ENCODE measurements at regions not wholly inside any gene's neighbourhood (a gene's known extent, or its start where the extent isn't known, plus 50 kb on each side); places are given as distances from the start of the nearest gene placed in this dataset.

DNA sequence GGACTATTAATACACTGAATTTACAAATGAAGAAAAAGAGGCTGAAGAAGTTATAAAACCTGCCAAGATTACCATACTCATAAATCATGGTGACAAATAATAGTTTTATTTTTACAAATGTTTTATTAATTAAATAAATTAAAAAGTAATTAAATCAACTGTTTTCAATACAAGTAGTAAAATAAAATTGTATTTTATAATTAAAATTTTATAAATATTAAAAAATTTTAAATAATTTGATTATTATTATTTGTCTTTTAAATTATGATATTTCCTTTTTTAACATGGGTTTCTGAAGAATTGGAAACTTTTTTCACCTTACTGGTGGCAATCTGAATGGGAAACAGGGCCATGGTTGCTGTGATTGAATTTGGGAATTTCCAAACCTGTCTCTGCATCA is 177.3 kb upstream of the TSHZ2 start:
- Histone ChIP-seq H3K4me3 (no peak overlapping the region), H3K4me1 (replicated peaks; ENCODE audit: insufficient read depth) (no peaks in the 10 kb centered on the region), H3K9me3 (ENCODE audit: insufficient read depth, low read depth) (no peaks in the 10 kb centered on the region), H3K9me2 (ENCODE audit: insufficient read depth) (no peaks in the 10 kb centered on the region), H4K20me1 (ENCODE audit: insufficient read depth) (no peaks in the 10 kb centered on the region), H3K79me2 (ENCODE audit: low read depth) (no peaks in the 10 kb centered on the region), H3K27ac (no peak overlapping the region), H3K36me3 (ENCODE audit: low read depth) (no peaks in the 10 kb centered on the region), H3K27me3 (ENCODE audit: insufficient read depth, low read depth) (peaks cover 16% of the 10 kb centered on the region; the same call in 1 of the 2 replicates), H3K4me2 (no peak overlapping the region), H2AFZ (no peak overlapping the region), H3F3A (ENCODE audit: insufficient read depth, low read depth) (no peaks in the 10 kb centered on the region)
- TF ChIP-seq, protein P1, sequence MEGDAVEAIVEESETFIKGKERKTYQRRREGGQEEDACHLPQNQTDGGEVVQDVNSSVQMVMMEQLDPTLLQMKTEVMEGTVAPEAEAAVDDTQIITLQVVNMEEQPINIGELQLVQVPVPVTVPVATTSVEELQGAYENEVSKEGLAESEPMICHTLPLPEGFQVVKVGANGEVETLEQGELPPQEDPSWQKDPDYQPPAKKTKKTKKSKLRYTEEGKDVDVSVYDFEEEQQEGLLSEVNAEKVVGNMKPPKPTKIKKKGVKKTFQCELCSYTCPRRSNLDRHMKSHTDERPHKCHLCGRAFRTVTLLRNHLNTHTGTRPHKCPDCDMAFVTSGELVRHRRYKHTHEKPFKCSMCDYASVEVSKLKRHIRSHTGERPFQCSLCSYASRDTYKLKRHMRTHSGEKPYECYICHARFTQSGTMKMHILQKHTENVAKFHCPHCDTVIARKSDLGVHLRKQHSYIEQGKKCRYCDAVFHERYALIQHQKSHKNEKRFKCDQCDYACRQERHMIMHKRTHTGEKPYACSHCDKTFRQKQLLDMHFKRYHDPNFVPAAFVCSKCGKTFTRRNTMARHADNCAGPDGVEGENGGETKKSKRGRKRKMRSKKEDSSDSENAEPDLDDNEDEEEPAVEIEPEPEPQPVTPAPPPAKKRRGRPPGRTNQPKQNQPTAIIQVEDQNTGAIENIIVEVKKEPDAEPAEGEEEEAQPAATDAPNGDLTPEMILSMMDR (conservative IDR thresholded peaks at IDR 0.05): no peak
- TF ChIP-seq EZH2 (IDR thresholded peaks at IDR 0.05; ENCODE audit: low read depth): no peak
- CTCF ChIA-PET: no interaction called here
- POLR2A ChIA-PET (ENCODE audit: unreplicated experiment): no interaction called here
- no TSS peak for BruUV-seq (replicated peaks)
- no peak for DNase-seq
- intact Hi-C loops (cut with micrococcal nuclease; ENCODE audit: unreplicated experiment): no loop called here

DNA sequence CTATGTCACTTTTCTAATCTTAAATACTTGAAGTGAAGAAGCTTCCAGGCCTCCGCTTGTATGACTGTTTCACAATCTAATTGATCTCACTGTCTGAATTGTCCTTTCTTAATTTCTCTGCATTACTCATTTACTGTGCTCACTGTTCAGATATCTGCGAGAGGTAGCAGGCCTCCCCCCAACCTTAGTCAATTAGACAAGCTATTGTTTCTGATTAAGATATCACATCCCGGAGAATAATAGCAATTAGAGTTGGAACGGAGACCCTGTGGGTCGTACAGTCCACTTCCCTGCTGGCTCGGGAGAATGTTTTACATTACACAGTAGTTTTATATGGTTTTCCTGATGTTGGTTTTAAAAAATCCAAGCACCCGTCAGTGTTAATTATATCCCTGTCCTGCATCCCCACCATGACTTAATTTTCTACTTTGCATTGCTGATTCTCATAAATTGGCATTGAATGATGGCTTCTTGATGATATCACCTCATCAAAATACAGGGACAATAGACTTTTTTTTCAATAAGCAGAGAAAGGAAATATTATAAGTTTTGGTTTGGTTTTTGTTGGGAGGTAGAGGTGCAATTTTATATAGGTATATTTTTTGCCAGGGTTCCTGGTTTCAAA is 178.7 kb upstream of the TSHZ2 start:
- intact Hi-C loops (cut with micrococcal nuclease; ENCODE audit: unreplicated experiment): no loop called here
- Histone ChIP-seq H3K9me3 (ENCODE audit: insufficient read depth, low read depth) (no peaks in the 10 kb centered on the region), H3K27me3 (ENCODE audit: insufficient read depth, low read depth) (peaks cover 28% of the 10 kb centered on the region; the same call in 1 of the 2 replicates), H3K79me2 (ENCODE audit: low read depth) (no peaks in the 10 kb centered on the region), H4K20me1 (ENCODE audit: insufficient read depth) (no peaks in the 10 kb centered on the region), H3K4me1 (replicated peaks; ENCODE audit: insufficient read depth) (no peaks in the 10 kb centered on the region), H3K4me3 (no peak overlapping the region), H3F3A (ENCODE audit: insufficient read depth, low read depth) (no peaks in the 10 kb centered on the region), H3K9me2 (ENCODE audit: insufficient read depth) (no peaks in the 10 kb centered on the region), H3K27ac (no peak overlapping the region), H3K4me2 (no peak overlapping the region), H3K36me3 (ENCODE audit: low read depth) (no peaks in the 10 kb centered on the region), H2AFZ (no peak overlapping the region)
- no peak for DNase-seq
- CTCF ChIA-PET: no interaction called here
- POLR2A ChIA-PET (ENCODE audit: unreplicated experiment): no interaction called here
- TF ChIP-seq, protein P1 (conservative IDR thresholded peaks at IDR 0.05): no peak
- no TSS peak for BruUV-seq (replicated peaks)

DNA sequence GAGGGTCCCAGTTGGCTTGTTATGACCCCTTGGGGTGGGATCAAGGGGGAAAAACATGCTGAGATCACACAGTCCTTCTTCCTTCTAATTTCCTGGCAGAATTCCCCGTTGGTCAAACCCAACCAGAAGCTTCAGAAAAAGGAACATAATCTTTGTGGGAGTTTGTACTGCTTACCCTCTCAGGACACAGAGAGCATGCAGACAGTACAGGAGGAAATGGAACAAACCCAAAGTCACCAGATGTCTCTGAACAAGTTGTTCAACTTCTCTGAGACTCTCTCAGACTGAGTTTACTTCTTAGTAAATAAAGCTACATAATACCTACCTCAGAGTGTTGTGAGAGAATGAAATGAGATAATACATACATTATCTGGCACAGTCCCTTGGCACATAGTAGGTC is 181.1 kb upstream of the TSHZ2 start:
- POLR2A ChIA-PET (ENCODE audit: unreplicated experiment): no interaction called here

More for the DNA sequence above, 181.1 kb upstream of the TSHZ2 start:
- no peak for DNase-seq
- H2AFZ ChIP-seq: no peak overlapping the region
- no peaks in the 10 kb centered on the region for H3K4me1 ChIP-seq (replicated peaks; ENCODE audit: insufficient read depth)
- H3K79me2 ChIP-seq (ENCODE audit: low read depth): no peaks in the 10 kb centered on the region
- H3K9me3 ChIP-seq (ENCODE audit: insufficient read depth, low read depth): no peaks in the 10 kb centered on the region
- H3F3A ChIP-seq (ENCODE audit: insufficient read depth, low read depth): no peaks in the 10 kb centered on the region
- H4K20me1 ChIP-seq (ENCODE audit: insufficient read depth): peaks cover 5% of the 10 kb centered on the region; the same call in 1 of the 2 replicates
- TF ChIP-seq, protein P1 (conservative IDR thresholded peaks at IDR 0.05): no peak
- TF ChIP-seq EZH2 (IDR thresholded peaks at IDR 0.05; ENCODE audit: low read depth): no peak
- intact Hi-C loops (cut with micrococcal nuclease; ENCODE audit: unreplicated experiment): no loop called here
- CTCF ChIA-PET: no interaction called here
- no peak overlapping the region for H3K4me2 ChIP-seq
- H3K27ac ChIP-seq: no peak overlapping the region
- no peak overlapping the region for H3K4me3 ChIP-seq
- H3K9me2 ChIP-seq (ENCODE audit: insufficient read depth): no peaks in the 10 kb centered on the region
- peaks cover 48% of the 10 kb centered on the region; the same call in 1 of the 2 replicates for H3K27me3 ChIP-seq (ENCODE audit: insufficient read depth, low read depth)
- BruUV-seq (replicated peaks): no TSS peak
- H3K36me3 ChIP-seq (ENCODE audit: low read depth): no peaks in the 10 kb centered on the region

All from PC-9 (cell line).